ENCODE measurements at regions not wholly inside any gene's neighbourhood (a gene's known extent, or its start where the extent isn't known, plus 50 kb on each side); places are given as distances from the start of the nearest gene placed in this dataset.

GRCh38 chr2:66059332-66059731, 375.6 kb upstream of the MEIS1 start:
- no peak for TF ChIP-seq CTCF (conservative IDR thresholded peaks at IDR 0.05)
- TF ChIP-seq ZFX (IDR thresholded peaks at IDR 0.05) = no peak
- no peak overlapping the region for H3K27ac ChIP-seq

- H3K27ac ChIP-seq = no peak overlapping the region
Measured at GRCh38 chr2:66058675-66059074, 376.2 kb upstream of the MEIS1 start.

GRCh38 chr2:66057844-66058243, 377.1 kb upstream of the MEIS1 start:
- no peak overlapping the region for H3K27ac ChIP-seq
- no peak for TF ChIP-seq CTCF (conservative IDR thresholded peaks at IDR 0.05)
- no peak for TF ChIP-seq ZFX (IDR thresholded peaks at IDR 0.05)

More at GRCh38 chr2:66058675-66059074, 376.2 kb upstream of the MEIS1 start:
- TF ChIP-seq CTCF (conservative IDR thresholded peaks at IDR 0.05) (no peak), ZFX (IDR thresholded peaks at IDR 0.05) (no peak)

GRCh38 chr2:66050392-66050791, 384.5 kb upstream of the MEIS1 start:
- H3K27ac ChIP-seq = no peak overlapping the region
- TF ChIP-seq CTCF (conservative IDR thresholded peaks at IDR 0.05) = no peak
- no peak for TF ChIP-seq ZFX (IDR thresholded peaks at IDR 0.05)

GRCh38 chr2:66048667-66049066, 386.3 kb upstream of the MEIS1 start:
- no peak overlapping the region for H3K27ac ChIP-seq
- no peak for TF ChIP-seq ZFX (IDR thresholded peaks at IDR 0.05)
- no peak for TF ChIP-seq CTCF (conservative IDR thresholded peaks at IDR 0.05)

GRCh38 chr2:66041902-66042657, 392.8 kb upstream of the MEIS1 start:
- TF ChIP-seq ZFX (IDR thresholded peaks at IDR 0.05) (no peak), CTCF (conservative IDR thresholded peaks at IDR 0.05) (no peak)
- no peak overlapping the region for H3K27ac ChIP-seq

- TF ChIP-seq CTCF (conservative IDR thresholded peaks at IDR 0.05) = no peak
- TF ChIP-seq ZFX (IDR thresholded peaks at IDR 0.05) = no peak
Measured at GRCh38 chr2:66036948-66037347, 398.0 kb upstream of the MEIS1 start.

More at GRCh38 chr2:66036948-66037347, 398.0 kb upstream of the MEIS1 start:
- H3K27ac ChIP-seq = no peak overlapping the region

Measured in C4-2B (cell line).